GM23248 (cell line): ENCODE measurements at regions not wholly inside any gene's neighbourhood (a gene's known extent, or its start where the extent isn't known, plus 50 kb on each side); places are given as distances from the start of the nearest gene placed in this dataset.

Experiments
- EZH2 ChIP-seq: fragments of 200-600 bp; sonication (generic); IDR thresholded peaks from 2 replicates; pipeline ENCODE4 v1.6.1; 2018; ENCODE audit warnings: antibody characterized with exemption, mild to moderate bottlenecking; ENCODE audit not compliant: insufficient read depth, poor library complexity, severe bottlenecking
- EZH2phosphoT487 ChIP-seq: fragments of 200-600 bp; sonication (generic); IDR thresholded peaks from 2 replicates; pipeline ENCODE4 v1.6.1; 2018; ENCODE audit warnings: antibody characterized with exemption, moderate library complexity, mild to moderate bottlenecking, low read depth; ENCODE audit not compliant: insufficient read depth

DNA sequence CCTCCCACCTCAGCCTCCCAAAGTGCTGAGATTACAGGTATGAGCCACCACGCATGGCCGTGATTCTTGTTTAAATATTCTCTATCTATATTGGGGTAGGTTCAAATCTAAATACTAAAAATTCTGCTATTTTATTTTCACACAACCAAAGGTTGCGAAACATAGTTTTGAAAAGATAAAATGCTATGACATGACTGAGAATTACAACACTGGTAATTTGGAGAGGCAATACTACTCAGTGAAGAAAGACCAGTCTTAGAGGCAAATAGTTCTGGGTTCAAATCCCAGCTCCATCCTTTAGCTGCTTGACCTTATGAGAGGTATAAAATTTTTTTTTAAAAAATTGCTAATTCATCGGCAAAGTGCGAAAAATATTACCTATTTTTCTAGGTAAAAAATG lies 137.0 kb upstream of the PREP start:
- TF ChIP-seq EZH2phosphoT487: no peak
- no peak for TF ChIP-seq EZH2
